ENCODE measurements at regions not wholly inside any gene's neighbourhood (a gene's known extent, or its start where the extent isn't known, plus 50 kb on each side); places are given as distances from the start of the nearest gene placed in this dataset.
A peak's percentile ranks its signal among the peaks of the same experiment; 100 is the strongest.

DNA sequence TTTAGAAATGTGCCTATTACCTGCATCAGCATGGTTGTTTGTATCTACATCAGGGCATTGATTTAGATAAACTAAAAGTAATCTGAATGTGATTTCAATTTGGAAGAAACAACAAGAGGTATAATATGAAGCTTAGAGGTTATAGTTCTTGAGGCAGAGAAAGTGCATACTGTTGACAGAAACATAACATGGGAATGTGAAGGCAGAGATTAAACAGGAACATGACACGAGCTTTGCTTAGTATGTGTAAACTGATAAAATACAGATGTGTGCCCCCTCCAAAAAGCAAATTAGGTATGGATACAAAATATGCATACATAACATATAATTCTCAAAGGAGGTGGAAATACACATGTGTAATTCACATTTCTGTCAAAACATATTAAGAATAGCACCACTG lies 1180.2 kb upstream of the ADGRL3 start:
- ATAC-seq, result no peak
- intact Hi-C loops (cut with DNase I), result no loop called here

DNA sequence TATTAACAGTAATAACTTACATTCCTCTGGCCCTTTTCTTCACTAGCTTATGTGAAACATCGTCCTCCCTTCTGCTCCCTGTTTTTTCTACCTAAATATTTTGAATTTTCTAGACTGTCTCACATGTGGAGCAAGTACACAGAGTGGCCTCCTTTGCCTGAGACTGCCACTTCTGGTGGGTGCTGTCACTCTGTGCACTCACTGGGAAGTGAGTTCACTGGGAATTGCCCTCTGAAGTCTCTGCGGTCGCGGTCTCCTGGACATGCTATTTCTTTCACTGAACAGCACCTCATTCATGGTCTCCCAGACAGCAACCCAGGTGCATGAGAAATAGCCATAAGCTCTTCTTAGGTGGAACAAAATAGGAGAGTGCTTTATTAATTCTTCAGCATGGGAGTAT lies 1179.7 kb upstream of the ADGRL3 start:
- intact Hi-C loops (cut with DNase I), result no loop called here
- no peaks in the 10 kb centered on the region for H3K4me1 ChIP-seq (ENCODE audit: control insufficient read depth, insufficient read depth, low read length)
- H3K4me3 ChIP-seq (ENCODE audit: low read length), result no peak overlapping the region
- H3K27me3 ChIP-seq (ENCODE audit: control insufficient read depth, insufficient read depth), result no peaks in the 10 kb centered on the region
- DNase-seq (no peak), ATAC-seq (no peak)
- 51% methylated on average over 4 of the region's 4 CpGs for WGBS
- H3K9me3 ChIP-seq (ENCODE audit: control insufficient read depth, low read length), result no peaks in the 10 kb centered on the region
- no peak overlapping the region for H3K27ac ChIP-seq (ENCODE audit: low read length)

More for the DNA sequence above, 1180.2 kb upstream of the ADGRL3 start:
- no peak for DNase-seq
- H3K4me1 ChIP-seq (ENCODE audit: control insufficient read depth, insufficient read depth, low read length), result no peaks in the 10 kb centered on the region
- 16% methylated on average over 1 of the region's 1 CpG for WGBS
- no peak overlapping the region for H3K27ac ChIP-seq (ENCODE audit: low read length)
- H3K27me3 ChIP-seq (ENCODE audit: control insufficient read depth, insufficient read depth), result no peaks in the 10 kb centered on the region
- H3K4me3 ChIP-seq (ENCODE audit: low read length), result no peak overlapping the region
- H3K9me3 ChIP-seq (ENCODE audit: control insufficient read depth, low read length), result no peaks in the 10 kb centered on the region

DNA sequence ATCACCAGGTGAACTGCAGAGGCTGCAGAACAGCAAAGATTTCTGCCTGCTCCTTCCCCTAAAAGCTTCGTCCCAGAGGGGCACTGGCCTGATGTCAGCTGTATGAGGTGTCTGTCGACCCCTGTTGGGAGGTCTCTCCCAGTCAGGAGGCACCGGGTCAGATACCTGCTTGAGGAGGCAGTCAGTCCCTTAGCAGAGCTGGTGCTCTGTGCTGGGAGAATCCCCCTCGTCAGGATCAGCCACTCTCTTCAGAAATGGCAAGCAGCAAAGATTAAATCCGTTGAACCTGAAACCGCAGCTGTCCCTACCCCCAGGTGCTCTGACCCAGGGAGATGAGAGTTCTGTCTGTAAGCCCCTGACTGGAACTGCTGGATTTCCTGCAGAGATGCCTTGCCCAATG lies 1166.3 kb upstream of the ADGRL3 start:
- WGBS, result 75% methylated on average over 6 of the region's 6 CpGs
- H3K9me3 ChIP-seq (ENCODE audit: control insufficient read depth, low read length), result no peaks in the 10 kb centered on the region
- no peak for DNase-seq
- no peaks in the 10 kb centered on the region for H3K27me3 ChIP-seq (ENCODE audit: control insufficient read depth, insufficient read depth)
- no peak for ATAC-seq
- H3K4me3 ChIP-seq (ENCODE audit: low read length), result no peak overlapping the region
- H3K27ac ChIP-seq (ENCODE audit: low read length), result no peak overlapping the region
- no peaks in the 10 kb centered on the region for H3K4me1 ChIP-seq (ENCODE audit: control insufficient read depth, insufficient read depth, low read length)
- intact Hi-C loops (cut with DNase I), result no loop called here

DNA sequence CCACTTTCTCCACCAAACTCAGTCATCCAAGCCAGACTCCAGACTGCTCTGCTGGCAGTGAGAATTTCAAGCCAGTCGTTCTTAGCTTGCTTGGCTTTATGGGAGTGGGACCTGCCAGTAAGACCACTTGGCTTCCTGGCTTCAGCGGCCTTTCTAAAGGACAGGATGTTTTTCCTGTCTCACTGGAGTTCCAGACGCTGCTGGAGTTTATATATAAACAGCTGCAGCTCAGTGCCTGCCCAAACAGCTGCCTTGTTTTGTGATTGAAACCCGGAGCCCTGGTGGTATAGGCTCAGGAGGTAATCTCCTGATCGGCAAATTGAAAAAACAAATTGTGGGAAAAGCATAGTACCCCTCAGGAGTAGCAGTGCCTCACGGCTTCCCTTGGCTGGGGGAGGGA lies 1165.8 kb upstream of the ADGRL3 start:
- ATAC-seq (no peak), DNase-seq (no peak)
- no peak overlapping the region for H3K27ac ChIP-seq (ENCODE audit: low read length)
- H3K4me3 ChIP-seq (ENCODE audit: low read length), result no peak overlapping the region
- 40% methylated on average over 6 of the region's 6 CpGs for WGBS
- no peaks in the 10 kb centered on the region for H3K27me3 ChIP-seq (ENCODE audit: control insufficient read depth, insufficient read depth)
- no peaks in the 10 kb centered on the region for H3K4me1 ChIP-seq (ENCODE audit: control insufficient read depth, insufficient read depth, low read length)
- intact Hi-C loops (cut with DNase I), result no loop called here
- no peaks in the 10 kb centered on the region for H3K9me3 ChIP-seq (ENCODE audit: control insufficient read depth, low read length)

DNA sequence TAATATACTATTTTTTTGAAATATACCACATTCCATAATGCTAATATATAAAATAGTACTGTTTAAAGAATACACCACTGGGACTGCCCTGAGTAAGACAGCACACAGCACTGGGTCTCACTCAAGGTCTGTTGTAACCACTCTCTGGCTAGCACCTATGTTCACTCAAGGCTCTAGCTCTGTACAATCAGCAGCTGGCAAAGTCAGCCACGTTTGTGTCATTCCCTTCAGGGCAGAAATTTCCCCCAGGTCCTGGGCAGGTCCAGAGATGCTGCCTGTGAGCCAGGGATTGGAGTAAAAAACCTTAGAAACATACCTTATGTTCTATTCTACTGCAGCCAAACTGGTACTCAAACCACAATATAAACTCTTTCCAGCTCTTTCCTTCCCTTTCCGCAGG lies 1160.2 kb upstream of the ADGRL3 start:
- no peaks in the 10 kb centered on the region for H3K4me1 ChIP-seq (ENCODE audit: control insufficient read depth, insufficient read depth, low read length)
- no peak overlapping the region for H3K4me3 ChIP-seq (ENCODE audit: low read length)
- 61% methylated on average over 2 of the region's 2 CpGs for WGBS
- no peak for DNase-seq
- H3K27ac ChIP-seq (ENCODE audit: low read length), result no peak overlapping the region
- no peaks in the 10 kb centered on the region for H3K9me3 ChIP-seq (ENCODE audit: control insufficient read depth, low read length)
- H3K27me3 ChIP-seq (ENCODE audit: control insufficient read depth, insufficient read depth), result no peaks in the 10 kb centered on the region
- intact Hi-C loops (cut with DNase I), result no loop called here
- ATAC-seq, result no peak

DNA sequence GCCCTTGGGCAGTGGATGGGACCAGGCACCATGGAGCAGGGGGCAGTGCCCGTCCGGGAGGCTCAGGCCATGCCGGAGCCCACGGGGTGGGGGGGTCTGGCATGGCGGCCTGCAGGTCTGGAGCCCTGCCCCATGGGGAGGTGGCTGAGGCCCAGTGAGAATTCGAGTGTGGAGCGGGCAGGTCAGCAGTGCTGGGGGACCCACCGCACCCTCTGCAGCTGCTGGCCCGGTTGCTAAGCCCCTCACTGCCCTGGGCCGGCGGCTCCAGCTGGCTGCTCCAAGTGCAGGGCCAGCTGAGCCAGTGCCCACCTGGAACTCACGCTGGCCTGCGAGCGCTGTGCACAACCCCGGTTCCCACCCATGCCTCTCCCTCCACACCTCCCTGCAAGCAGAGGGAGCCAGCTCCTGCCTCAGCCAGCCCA lies 1157.9 kb upstream of the ADGRL3 start:
- no peak overlapping the region for H3K4me3 ChIP-seq (ENCODE audit: low read length)
- ATAC-seq, result peak in 1 of 2 donors; percentile 45
- no peaks in the 10 kb centered on the region for H3K27me3 ChIP-seq (ENCODE audit: control insufficient read depth, insufficient read depth)
- intact Hi-C loops (cut with DNase I), result no loop called here
- 93% methylated on average over 15 of the region's 15 CpGs for WGBS
- H3K9me3 ChIP-seq (ENCODE audit: control insufficient read depth, low read length), result no peaks in the 10 kb centered on the region
- DNase-seq, result peak in 1 of 3 donors; percentile 16
- no peak overlapping the region for H3K27ac ChIP-seq (ENCODE audit: low read length)
- H3K4me1 ChIP-seq (ENCODE audit: control insufficient read depth, insufficient read depth, low read length), result no peaks in the 10 kb centered on the region

DNA sequence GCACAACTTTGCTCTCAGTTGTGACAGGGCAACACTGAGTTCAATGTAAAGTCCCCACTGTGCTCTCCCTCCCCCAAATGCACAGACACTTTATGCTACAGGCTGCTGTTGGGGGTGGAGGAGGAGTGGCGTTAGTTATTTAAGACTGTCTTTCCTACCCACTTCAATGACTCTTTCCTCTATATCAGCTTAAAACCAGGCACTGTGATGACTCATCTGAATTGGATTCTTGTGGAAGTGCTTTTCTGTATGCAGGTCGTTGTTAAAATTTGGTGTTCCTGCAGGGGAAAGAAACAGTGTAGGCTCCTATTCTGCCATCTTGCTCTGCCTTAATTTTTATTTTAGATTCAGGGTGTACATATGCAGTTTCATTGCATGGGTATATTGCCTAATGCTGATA lies 1157.2 kb upstream of the ADGRL3 start:
- Histone ChIP-seq H3K4me1 (ENCODE audit: control insufficient read depth, insufficient read depth, low read length) (no peaks in the 10 kb centered on the region), H3K27me3 (ENCODE audit: control insufficient read depth, insufficient read depth) (no peaks in the 10 kb centered on the region), H3K9me3 (ENCODE audit: control insufficient read depth, low read length) (no peaks in the 10 kb centered on the region), H3K27ac (ENCODE audit: low read length) (no peak overlapping the region), H3K4me3 (ENCODE audit: low read length) (no peak overlapping the region)
- ATAC-seq (no peak), DNase-seq (no peak)
- intact Hi-C loops (cut with DNase I), result no loop called here
- 70% methylated on average over 2 of the region's 2 CpGs for WGBS

DNA sequence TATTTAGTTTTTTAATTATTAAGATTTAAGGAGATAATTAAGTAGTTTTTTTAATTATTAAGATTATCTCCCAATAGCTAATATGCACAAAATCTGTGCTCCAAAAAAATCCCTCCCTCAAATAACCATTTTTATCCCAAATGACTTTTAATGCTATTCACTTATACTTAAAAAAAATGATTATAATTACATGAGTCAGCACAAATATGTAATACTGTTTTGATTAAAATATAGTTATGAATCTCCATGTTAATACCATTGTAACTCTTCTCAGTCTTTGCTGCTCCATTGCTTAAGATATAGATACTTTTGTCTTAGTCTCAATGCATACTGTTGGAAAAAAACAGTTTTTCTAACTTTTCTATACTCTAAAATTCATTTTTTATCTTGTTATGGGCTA lies 1121.1 kb upstream of the ADGRL3 start:
- DNase-seq (no peak), ATAC-seq (no peak)
- intact Hi-C loops (cut with DNase I), result no loop called here
- Histone ChIP-seq H3K9me3 (ENCODE audit: control insufficient read depth, low read length) (no peaks in the 10 kb centered on the region), H3K27ac (ENCODE audit: low read length) (no peak overlapping the region), H3K4me3 (ENCODE audit: low read length) (no peak overlapping the region), H3K27me3 (ENCODE audit: control insufficient read depth, insufficient read depth) (no peaks in the 10 kb centered on the region), H3K4me1 (ENCODE audit: control insufficient read depth, insufficient read depth, low read length) (no peaks in the 10 kb centered on the region)

DNA sequence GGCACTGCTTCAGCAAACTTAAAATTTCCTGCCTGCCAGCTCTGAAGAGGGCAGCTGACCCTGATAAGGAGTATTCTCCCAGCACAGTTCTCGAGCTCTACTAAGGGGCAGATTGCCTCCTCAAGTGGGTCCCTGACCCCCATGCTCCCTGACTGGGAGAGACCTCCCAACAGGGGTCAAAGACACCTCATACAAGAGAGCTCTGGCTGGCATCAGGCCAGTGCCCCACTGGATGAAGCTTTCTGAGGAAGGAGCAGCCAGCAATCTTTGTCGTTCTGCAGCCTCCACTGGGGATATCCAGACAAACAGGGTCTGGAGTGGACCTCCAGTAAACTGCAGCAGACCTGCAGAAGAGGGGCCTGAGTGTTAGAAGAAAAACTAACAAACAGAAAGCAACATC lies 1118.3 kb upstream of the ADGRL3 start:
- DNase-seq, result peak in 1 of 3 donors; percentile 10
- 29% methylated on average over 2 of the region's 2 CpGs for WGBS
- no peak for ATAC-seq
- H3K27ac ChIP-seq (ENCODE audit: low read length), result no peak overlapping the region
- H3K4me1 ChIP-seq (ENCODE audit: control insufficient read depth, insufficient read depth, low read length), result no peaks in the 10 kb centered on the region
- H3K9me3 ChIP-seq (ENCODE audit: control insufficient read depth, low read length), result no peaks in the 10 kb centered on the region
- H3K4me3 ChIP-seq (ENCODE audit: low read length), result no peak overlapping the region
- intact Hi-C loops (cut with DNase I), result no loop called here
- H3K27me3 ChIP-seq (ENCODE audit: control insufficient read depth, insufficient read depth), result no peaks in the 10 kb centered on the region

DNA sequence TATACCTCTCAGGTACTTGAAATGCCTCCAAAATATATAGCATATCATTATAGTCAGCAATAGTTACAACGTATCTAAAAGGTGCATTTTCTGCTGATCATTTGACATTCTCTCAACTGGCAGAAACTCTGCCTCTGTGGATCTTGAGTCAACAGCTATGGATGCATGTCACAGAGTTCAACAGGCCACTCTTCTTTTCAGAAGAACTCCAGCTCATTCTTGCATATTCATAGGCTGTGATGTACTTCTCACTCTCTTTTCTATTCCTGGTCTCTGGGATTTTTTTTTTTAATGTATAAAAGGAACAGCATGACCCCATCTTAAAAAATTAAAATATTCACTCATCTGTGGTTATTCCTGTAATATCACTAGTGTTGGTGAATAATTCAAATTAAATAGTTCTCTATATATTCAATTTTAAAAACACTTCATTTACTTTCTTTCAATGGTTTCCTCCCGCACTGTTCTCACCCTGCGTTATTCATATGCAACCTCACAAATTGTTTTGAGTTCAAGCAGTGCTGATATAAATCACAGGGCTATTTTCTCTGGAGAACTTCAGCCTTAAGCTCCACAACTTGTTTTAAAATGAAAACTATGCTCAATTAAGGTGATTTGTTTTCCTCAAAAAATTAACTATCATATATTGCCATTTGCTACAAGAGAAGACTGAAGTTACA lies 1111.2 kb upstream of the ADGRL3 start:
- no peaks in the 10 kb centered on the region for H3K4me1 ChIP-seq (ENCODE audit: control insufficient read depth, insufficient read depth, low read length)
- H3K9me3 ChIP-seq (ENCODE audit: control insufficient read depth, low read length), result no peaks in the 10 kb centered on the region
- WGBS, result 55% methylated on average over 3 of the region's 3 CpGs
- H3K4me3 ChIP-seq (ENCODE audit: low read length), result no peak overlapping the region
- intact Hi-C loops (cut with DNase I), result no loop called here
- DNase-seq, result no peak
- no peaks in the 10 kb centered on the region for H3K27me3 ChIP-seq (ENCODE audit: control insufficient read depth, insufficient read depth)
- ATAC-seq, result no peak
- H3K27ac ChIP-seq (ENCODE audit: low read length), result no peak overlapping the region

DNA sequence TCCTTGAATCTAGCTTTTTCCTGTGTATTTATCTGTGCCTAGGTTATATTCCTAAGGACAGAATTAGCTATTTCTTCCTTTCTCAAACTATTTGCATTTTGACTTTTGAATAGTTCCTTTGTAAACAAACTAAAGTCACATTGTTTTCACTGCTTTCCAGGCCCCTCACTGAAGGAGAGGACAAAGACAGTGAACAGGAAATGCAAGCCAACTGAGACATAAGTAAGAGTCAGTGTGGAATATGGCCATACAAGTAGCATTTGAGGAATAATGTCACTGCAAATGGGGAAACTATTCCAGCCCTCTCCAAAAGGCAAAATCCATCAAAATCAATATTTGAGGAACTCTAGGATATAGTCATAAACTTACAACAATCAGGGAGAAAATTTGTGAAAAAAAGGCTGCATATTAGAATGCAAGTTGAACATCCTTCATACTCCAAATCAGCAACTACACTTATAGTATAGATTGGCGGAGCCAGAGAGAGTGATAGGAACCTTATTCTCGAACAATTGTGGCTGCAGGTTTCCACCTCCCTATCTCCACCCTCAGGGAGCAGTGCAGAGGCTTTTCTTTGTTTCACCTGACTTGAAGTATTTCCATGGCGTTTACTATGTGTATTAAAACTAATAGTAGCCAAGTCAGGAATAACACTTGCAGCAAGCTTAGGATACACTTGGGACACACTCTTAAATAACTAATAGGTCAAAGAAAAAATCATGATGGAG lies 1110.4 kb upstream of the ADGRL3 start:
- no peaks in the 10 kb centered on the region for H3K27me3 ChIP-seq (ENCODE audit: control insufficient read depth, insufficient read depth)
- no peak for DNase-seq
- 60% methylated on average over 3 of the region's 3 CpGs for WGBS
- no peak overlapping the region for H3K27ac ChIP-seq (ENCODE audit: low read length)
- no peak overlapping the region for H3K4me3 ChIP-seq (ENCODE audit: low read length)
- H3K4me1 ChIP-seq (ENCODE audit: control insufficient read depth, insufficient read depth, low read length), result no peaks in the 10 kb centered on the region
- H3K9me3 ChIP-seq (ENCODE audit: control insufficient read depth, low read length), result no peaks in the 10 kb centered on the region
- no peak for ATAC-seq
- intact Hi-C loops (cut with DNase I), result no loop called here
